ENCODE measurements at regions not wholly inside any gene's neighbourhood (a gene's known extent, or its start where the extent isn't known, plus 50 kb on each side); places are given as distances from the start of the nearest gene placed in this dataset.

- Histone ChIP-seq H3K4me1 (no peaks in the 10 kb centered on the region), H3K4me3 (no peak overlapping the region), H3K9me3 (no peaks in the 10 kb centered on the region), H3K27ac (no peak overlapping the region), H3K4me2 (no peak overlapping the region)
- POLR2A ChIA-PET: no interaction called here
- FAIRE-seq (no peak), DNase-seq (ENCODE audit: low read depth in 1 of 2, low spot score in 1 of 2) (no peak), ATAC-seq (no peak)
- WGBS (ENCODE audit: missing lambda C conversion rate): 0% methylated on average over 1 of the region's 2 CpGs
- TF ChIP-seq ZC3H11A (IDR thresholded peaks at IDR 0.05) (no peak), REST (IDR thresholded peaks at IDR 0.05) (no peak), JUNB (IDR thresholded peaks at IDR 0.05) (no peak), EP300 (IDR thresholded peaks at IDR 0.05) (no peak), HEYL (CRISPR knock-in tag; IDR thresholded peaks at IDR 0.05) (no peak), TP53 (CRISPR knock-in tag; IDR thresholded peaks at IDR 0.05) (no peak), MAZ (IDR thresholded peaks at IDR 0.05; ENCODE audit: borderline replicate concordance, low read depth, low read length) (no peak)
- CTCF ChIA-PET: no interaction called here
Measured at GRCh38 chr18:30632071-30632698, 410.4 kb downstream of the DSC3 start.

GRCh38 chr18:30625961-30626360, 416.6 kb downstream of the DSC3 start:
- TF ChIP-seq USF2 (IDR thresholded peaks at IDR 0.05) (no peak), TP53 (CRISPR knock-in tag; IDR thresholded peaks at IDR 0.05) (no peak), EP300 (IDR thresholded peaks at IDR 0.05) (no peak), E2F6 (IDR thresholded peaks at IDR 0.05; ENCODE audit: borderline replicate concordance, low read depth) (no peak), CBX2 (IDR thresholded peaks at IDR 0.05; ENCODE audit: borderline replicate concordance, low read depth) (no peak), HMGXB4 (CRISPR knock-in tag; IDR thresholded peaks at IDR 0.05; ENCODE audit: borderline replicate concordance) (no peak), CTCF (IDR thresholded peaks at IDR 0.05) (no peak)
- no peak for DNase-seq (ENCODE audit: low read depth in 1 of 2, low spot score in 1 of 2)
- WGBS (ENCODE audit: missing lambda C conversion rate): 8% methylated on average over 3 of the region's 3 CpGs
- H3K4me1 ChIP-seq: no peaks in the 10 kb centered on the region
- ChIA-PET POLR2A (no interaction called here), CTCF (no interaction called here)
- H3K27ac ChIP-seq: no peak overlapping the region
- H3K4me3 ChIP-seq: no peak overlapping the region
- no peak overlapping the region for H3K4me2 ChIP-seq
- no peak for FAIRE-seq
- no peaks in the 10 kb centered on the region for H3K9me3 ChIP-seq
- no peak for ATAC-seq
